ENCODE measurements at regions not wholly inside any gene's neighbourhood (a gene's known extent, or its start where the extent isn't known, plus 50 kb on each side); places are given as distances from the start of the nearest gene placed in this dataset.
"Not testable (repeated sequence)": the region's sequence is repeated elsewhere in the genome, so short reads cannot be mapped to it uniquely, and the experiment has no call there.

DNA sequence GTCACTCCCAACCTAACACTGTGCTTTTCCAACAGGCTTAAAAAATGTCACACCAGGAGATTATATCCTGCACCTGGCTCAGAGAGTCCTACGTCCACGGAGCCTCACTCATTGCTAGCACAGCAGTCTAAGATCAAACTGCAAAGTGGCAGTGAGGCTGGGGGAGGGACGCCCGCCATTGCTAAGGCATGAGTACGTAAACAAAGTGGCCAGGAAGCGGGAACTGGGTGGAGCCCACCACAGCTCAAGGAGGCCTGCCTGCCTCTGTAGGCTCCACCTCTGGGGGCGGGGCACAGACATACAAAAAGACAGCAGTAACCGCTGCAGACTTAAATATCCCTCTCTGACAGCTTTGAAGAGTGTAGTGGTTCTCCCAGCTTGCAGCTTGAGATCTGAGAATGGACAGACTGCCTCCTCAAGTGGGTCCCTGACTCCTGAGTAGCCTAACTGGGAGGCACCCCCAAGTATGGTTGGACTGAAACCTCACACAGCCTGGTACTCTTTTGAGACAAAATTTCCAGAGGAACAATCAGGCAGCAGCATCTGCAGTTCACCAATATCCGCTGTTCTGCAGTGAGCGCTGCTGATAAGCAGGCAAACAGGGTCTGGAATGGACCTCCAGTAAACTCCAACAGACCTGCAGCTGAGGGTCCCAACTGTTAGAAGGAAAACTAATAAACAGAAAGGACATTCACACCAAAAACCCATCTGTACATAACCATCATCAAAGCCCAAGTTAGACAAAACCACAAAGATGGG is 2986.4 kb upstream of the OR11H1 start:
- not testable (repeated sequence) for H3K36me3 Mint-ChIP-seq (ENCODE audit: low read depth); H3K4me3 Mint-ChIP-seq; ATAC-seq; H3K4me1 Mint-ChIP-seq; DNase-seq; H3K27ac Mint-ChIP-seq; H3K27me3 Mint-ChIP-seq; H3K9me3 ChIP-seq (ENCODE audit: control insufficient read depth, low read length, poor library complexity, severe bottlenecking)

DNA sequence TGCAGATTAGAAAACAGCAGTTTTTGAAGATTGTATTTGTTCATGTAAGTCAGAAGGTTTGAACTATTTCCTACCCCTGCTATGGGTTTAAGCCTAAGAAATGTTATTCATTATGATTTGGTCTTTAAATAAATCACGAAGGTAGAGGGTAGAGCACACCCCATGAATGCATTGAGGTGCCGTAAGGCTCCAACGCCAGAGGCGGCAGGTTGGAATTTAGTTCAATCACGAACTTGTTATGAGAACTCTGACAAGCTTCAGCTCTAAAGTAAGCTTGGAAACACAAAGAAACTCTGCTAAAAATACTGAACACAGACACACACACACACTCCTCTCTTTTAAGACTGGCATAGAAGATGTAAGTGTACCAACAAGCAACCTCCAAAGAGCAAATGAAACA is 2974.6 kb upstream of the OR11H1 start:
- ATAC-seq; H3K4me3 Mint-ChIP-seq; H3K27me3 Mint-ChIP-seq; H3K36me3 Mint-ChIP-seq (ENCODE audit: low read depth); DNase-seq; H3K27ac Mint-ChIP-seq; H3K4me1 Mint-ChIP-seq; H3K9me3 ChIP-seq (ENCODE audit: control insufficient read depth, low read length, poor library complexity, severe bottlenecking): not testable (repeated sequence)

DNA sequence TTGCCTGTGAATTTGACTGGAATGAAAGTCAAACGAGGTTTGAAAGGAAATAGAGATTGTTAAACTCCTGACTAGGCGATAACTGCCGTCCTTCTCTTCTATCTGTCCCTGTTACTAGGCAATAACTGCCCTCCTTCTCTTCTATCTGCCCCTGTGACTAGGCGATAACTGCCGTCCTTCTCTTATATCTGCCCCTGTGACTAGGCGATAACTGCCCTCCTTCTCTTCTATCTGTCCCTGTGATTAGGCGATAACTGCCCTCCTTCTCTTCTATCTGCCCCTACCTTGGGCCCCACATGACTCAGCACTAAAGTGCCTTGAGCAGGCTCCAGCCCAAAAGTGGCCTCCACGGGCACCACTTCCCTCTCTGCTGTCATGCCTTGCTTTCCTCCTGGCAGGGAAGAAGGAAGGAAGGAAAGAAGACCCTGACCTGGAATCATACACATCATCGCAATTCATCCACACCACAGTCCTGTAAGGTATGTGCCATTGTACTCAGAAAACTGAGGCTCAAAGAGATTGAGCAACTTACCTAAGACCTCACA is 2973.3 kb upstream of the OR11H1 start:
- not testable (repeated sequence) for H3K9me3 ChIP-seq (ENCODE audit: control insufficient read depth, low read length, poor library complexity, severe bottlenecking); H3K4me1 Mint-ChIP-seq; H3K4me3 Mint-ChIP-seq; DNase-seq; H3K27ac Mint-ChIP-seq; H3K36me3 Mint-ChIP-seq (ENCODE audit: low read depth); H3K27me3 Mint-ChIP-seq; ATAC-seq

DNA sequence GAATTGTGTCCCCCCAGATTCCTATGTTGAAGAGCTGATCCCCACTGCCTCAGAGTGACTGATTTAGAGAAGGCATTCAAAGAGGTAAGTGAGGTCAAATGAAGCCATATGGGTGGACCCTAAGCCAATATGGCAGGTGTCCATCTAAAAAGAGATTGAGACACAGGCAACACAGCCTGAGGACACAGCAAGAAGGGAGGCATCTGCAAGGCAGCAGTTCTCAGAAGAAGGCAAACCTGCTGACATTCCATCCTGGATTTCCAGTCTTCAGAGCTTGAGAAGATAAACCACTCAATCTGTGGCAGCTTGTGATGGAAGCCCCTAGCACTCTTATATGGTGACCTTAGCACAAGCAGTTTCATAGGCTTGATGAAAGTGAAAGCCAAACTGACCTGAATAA is 2956.5 kb upstream of the OR11H1 start:
- not testable (repeated sequence) for H3K36me3 Mint-ChIP-seq (ENCODE audit: low read depth); H3K4me1 Mint-ChIP-seq; H3K27ac Mint-ChIP-seq; H3K4me3 Mint-ChIP-seq; H3K9me3 ChIP-seq (ENCODE audit: control insufficient read depth, low read length, poor library complexity, severe bottlenecking); H3K27me3 Mint-ChIP-seq; DNase-seq; ATAC-seq

DNA sequence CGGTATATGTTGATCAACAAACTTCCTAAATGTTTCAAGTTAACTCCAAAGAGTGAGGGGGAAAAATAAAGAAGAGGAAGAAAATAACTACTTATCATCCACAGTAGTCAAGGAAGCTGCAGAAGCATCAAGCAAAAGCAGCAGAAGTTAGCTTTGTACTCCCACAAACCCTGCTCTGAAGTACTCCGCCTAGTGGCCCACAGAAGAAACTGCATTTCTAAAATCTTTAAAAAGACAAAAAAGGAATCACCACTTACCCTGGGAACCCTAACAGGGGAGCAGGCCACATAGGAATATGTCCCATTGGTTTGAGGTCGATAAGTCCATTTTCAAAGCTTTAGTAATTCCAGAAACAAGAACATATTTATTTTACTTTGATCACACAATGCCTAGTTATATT is 2948.3 kb upstream of the OR11H1 start:
- ATAC-seq: not testable (repeated sequence)

DNA sequence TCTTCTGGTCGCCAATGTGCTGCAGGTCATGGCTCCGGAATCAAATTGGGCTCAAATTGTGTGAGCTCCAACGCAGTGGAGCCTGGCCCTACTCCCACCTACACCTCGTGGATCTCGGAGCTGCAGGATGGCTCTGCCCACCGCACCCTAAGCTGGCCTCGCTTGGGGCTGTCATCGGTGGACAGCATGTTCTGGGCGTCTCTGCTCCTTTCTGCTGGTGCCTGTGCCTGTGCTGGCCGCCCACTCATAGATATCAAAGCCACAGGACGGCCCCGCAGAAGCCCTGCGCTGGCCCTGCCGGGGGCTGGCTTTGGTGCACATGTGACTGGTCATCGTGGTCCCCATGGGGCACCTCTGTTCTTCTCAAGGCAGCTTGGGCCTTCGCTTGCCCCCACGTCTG is 2943.5 kb upstream of the OR11H1 start:
- not testable (repeated sequence) for H3K27me3 Mint-ChIP-seq; H3K27ac Mint-ChIP-seq; DNase-seq; ATAC-seq; H3K4me1 Mint-ChIP-seq; H3K9me3 ChIP-seq (ENCODE audit: control insufficient read depth, low read length, poor library complexity, severe bottlenecking); H3K36me3 Mint-ChIP-seq (ENCODE audit: low read depth); H3K4me3 Mint-ChIP-seq

More for the DNA sequence above, 2948.3 kb upstream of the OR11H1 start:
- not testable (repeated sequence) for H3K27ac Mint-ChIP-seq; H3K9me3 ChIP-seq (ENCODE audit: control insufficient read depth, low read length, poor library complexity, severe bottlenecking); H3K4me3 Mint-ChIP-seq; H3K27me3 Mint-ChIP-seq; H3K4me1 Mint-ChIP-seq; DNase-seq; H3K36me3 Mint-ChIP-seq (ENCODE audit: low read depth)

DNA sequence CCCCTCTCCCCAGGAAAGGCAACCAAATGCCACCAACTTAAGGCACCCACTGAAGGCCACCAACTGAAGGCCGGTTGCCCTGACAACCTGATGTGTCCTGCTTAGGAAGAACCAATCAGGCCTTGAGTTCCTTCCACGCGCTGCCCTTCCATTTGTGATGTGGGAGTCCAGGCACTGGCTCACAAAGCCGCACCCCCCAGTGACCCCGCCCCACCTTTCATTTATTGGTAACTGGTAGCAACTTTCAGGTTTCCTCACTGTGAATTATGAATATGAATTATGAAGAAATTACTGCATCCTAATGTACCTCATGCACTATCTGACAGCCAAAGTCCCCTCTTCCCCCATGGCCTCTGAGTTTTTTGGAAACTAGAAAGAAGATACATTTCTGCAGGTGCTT is 2943.1 kb upstream of the OR11H1 start:
- H3K4me1 Mint-ChIP-seq; H3K27me3 Mint-ChIP-seq; DNase-seq; H3K4me3 Mint-ChIP-seq; H3K36me3 Mint-ChIP-seq (ENCODE audit: low read depth); H3K27ac Mint-ChIP-seq; ATAC-seq; H3K9me3 ChIP-seq (ENCODE audit: control insufficient read depth, low read length, poor library complexity, severe bottlenecking): not testable (repeated sequence)

DNA sequence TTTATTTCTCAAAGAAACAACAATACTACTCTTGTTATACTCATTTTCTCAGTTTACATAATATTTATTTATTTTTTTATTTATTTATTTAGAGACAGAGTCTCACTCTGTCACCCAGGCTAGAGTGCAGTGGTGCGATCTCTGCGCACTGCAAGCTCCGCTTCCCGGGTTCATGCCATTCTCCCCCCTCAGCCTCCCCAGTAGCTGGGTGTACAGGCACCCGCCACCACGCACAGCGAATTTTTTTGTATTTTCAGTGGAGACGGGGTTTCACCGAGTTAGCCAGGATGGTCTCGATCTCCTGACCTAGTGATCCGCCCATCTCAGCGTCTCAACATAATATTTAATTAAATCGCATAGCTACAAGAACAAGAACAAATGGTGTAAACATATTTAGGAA is 2932.3 kb upstream of the OR11H1 start:
- not testable (repeated sequence) for H3K4me1 Mint-ChIP-seq; H3K4me3 Mint-ChIP-seq; H3K36me3 Mint-ChIP-seq (ENCODE audit: low read depth); H3K27me3 Mint-ChIP-seq; DNase-seq; H3K9me3 ChIP-seq (ENCODE audit: control insufficient read depth, low read length, poor library complexity, severe bottlenecking); H3K27ac Mint-ChIP-seq; ATAC-seq

DNA sequence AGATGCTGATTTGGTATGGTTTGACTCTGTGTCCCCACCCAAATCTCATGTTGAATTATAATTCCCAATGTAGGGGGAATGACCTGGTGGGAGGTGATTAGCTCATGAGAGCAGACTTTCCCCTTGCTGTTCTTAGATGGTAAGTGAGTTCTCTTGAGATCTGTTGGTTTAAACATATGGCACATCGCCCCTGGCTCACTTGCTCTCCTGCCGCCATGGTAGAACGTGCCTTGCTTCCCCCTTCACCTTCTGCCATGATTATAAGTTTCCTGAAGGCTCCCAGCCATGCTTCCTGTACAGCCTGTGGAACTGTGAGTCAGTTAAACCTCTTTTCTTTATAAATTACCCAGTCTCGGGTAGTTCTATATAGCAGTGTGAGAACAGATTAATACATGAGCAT is 2930.2 kb upstream of the OR11H1 start:
- H3K36me3 Mint-ChIP-seq (ENCODE audit: low read depth); H3K27ac Mint-ChIP-seq; H3K9me3 ChIP-seq (ENCODE audit: control insufficient read depth, low read length, poor library complexity, severe bottlenecking); H3K27me3 Mint-ChIP-seq; H3K4me3 Mint-ChIP-seq; H3K4me1 Mint-ChIP-seq; DNase-seq; ATAC-seq: not testable (repeated sequence)

DNA sequence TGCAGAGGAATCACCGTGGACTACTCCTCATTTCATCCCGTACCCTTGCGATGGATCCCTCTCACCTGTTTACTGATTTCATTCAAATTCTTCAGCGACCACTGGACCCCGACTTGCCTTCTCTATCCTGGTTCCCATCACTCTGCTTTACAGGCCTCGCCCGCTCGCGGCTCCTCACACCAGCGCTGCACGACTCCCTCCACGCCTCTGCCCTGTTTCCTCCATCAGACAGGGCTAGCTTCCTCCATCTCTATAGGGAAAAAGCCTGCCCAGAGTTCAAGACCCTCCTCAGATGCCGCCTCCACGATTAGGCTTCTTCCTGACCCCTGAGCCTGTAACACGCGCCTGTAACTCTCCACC is 2926.5 kb upstream of the OR11H1 start:
- DNase-seq; H3K27ac Mint-ChIP-seq; H3K27me3 Mint-ChIP-seq; H3K36me3 Mint-ChIP-seq (ENCODE audit: low read depth); H3K9me3 ChIP-seq (ENCODE audit: control insufficient read depth, low read length, poor library complexity, severe bottlenecking); H3K4me3 Mint-ChIP-seq; ATAC-seq; H3K4me1 Mint-ChIP-seq: not testable (repeated sequence)

DNA sequence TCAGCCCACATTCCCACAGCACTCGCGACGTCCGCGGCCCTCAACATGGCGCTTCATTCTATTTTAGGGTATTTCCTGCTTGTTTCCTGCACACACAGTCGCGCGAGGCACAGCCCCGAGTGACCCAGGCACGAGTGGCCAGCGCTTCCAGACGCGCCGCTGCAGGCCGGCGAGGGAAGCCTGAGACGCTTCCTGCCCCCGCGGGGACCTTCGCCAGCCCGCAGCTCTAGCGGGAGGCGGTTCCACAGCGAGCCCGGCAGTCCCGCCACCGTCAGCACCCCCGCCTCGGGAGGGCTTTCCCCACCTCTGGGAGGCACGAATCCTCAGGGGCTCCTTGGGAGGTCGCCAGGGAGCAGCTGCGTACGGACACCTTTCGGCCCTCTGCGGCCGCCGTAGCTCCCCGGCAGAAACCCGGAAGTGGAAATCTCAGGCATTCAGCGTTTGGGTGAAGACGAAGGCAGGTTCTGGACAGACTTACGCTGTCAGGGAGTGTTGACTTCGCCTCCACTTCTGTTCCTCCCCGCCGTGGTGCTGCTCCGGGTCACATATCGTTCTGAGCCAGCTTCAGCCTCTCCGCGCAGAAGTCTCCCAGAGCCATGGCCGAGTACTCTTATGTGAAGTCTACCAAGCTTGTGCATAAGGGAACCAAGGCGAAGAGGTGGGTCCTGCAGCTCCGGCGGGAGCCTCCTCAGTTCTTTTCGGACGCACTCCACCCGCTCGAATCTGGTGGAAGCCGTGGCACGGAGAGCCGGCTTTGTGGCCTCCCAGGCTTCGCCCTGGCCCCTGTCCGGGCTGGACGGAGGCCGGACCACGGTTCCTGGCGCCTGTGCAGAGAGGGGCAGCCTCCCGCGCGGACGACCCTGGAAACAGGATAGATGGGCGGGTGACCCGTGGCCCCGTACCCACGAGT is 2925.9 kb upstream of the OR11H1 start:
- Mint-ChIP-seq H3K27me3 (no peaks in the 10 kb centered on the region), H3K36me3 (ENCODE audit: low read depth) (no peaks in the 10 kb centered on the region), H3K4me3 (no peak overlapping the region), H3K27ac (no peak overlapping the region), H3K4me1 (no peaks in the 10 kb centered on the region)
- DNase-seq (peak in 1 of 3 donors; percentile 7), ATAC-seq (no peak)
- H3K9me3 ChIP-seq (ENCODE audit: control insufficient read depth, low read length, poor library complexity, severe bottlenecking): peaks cover 3% of the 10 kb centered on the region

DNA sequence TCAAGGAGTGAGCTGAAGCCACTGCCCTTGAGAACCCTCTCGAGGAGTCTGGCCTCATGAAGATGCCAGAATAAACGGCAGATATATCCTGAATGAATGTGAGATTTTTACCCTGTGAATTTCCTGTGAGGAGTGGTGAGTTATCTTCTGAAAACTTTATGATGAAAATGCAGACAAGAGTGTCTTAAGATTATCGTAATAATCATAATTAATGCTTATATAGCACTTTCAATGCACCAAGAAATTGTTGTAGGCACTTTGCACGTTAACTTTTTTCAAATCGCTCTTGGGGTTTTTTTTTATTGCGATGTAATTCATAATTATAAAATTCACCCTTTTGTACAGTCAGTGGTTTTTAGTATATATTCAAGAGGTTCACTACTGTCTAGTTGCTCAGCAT is 2924.6 kb upstream of the OR11H1 start:
- not testable (repeated sequence) for H3K36me3 Mint-ChIP-seq (ENCODE audit: low read depth); H3K27ac Mint-ChIP-seq; H3K27me3 Mint-ChIP-seq; H3K9me3 ChIP-seq (ENCODE audit: control insufficient read depth, low read length, poor library complexity, severe bottlenecking); ATAC-seq; H3K4me1 Mint-ChIP-seq; H3K4me3 Mint-ChIP-seq; DNase-seq

DNA sequence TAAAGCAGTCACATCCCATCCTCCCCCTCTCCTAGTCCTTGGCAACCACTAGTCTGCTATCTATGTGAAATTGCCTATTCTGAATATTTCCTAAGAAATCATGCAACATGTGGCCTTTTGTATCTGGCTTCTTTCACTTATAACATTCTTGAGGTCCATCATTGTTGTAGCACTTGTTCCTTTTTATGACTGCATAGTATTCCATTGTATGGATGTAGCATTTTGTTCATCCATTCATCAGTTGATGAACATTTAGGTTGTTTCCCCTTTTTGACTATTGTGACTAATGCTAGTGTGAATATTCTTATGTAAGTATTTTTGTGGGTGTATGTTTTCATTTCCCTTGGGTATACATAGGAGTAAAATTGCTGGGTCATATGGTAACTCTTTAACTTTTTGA is 2924.2 kb upstream of the OR11H1 start:
- H3K27ac Mint-ChIP-seq; H3K4me3 Mint-ChIP-seq; H3K4me1 Mint-ChIP-seq; ATAC-seq; DNase-seq; H3K9me3 ChIP-seq (ENCODE audit: control insufficient read depth, low read length, poor library complexity, severe bottlenecking); H3K36me3 Mint-ChIP-seq (ENCODE audit: low read depth); H3K27me3 Mint-ChIP-seq: not testable (repeated sequence)

Measured in T-helper 17 cell (primary cell).